Stimulated activated naive B cell treated with anti-CD40 and anti-IgM and Interleukin-4, amounts not matched to agents 10 μg/mL and 1 μg/mL and 100 μg/mL, for 72 hours (primary cell): ENCODE measurements at regions not wholly inside any gene's neighbourhood (a gene's known extent, or its start where the extent isn't known, plus 50 kb on each side); places are given as distances from the start of the nearest gene placed in this dataset.

Experiments used
- ATAC-seq, 2 donors: fragments of 150-1000 bp; cut with Tn5 transposase; replicated peaks; 2 replicates each; pipeline ENCODE4 v1.10.0; 2021; ENCODE audit warnings: moderate library complexity in 1 of 2
- DNase-seq: peaks from one replicate; pipeline ENCODE4 v3.0.0; 2021
- H3K27ac Mint-ChIP-seq: one replicate; pipeline ENCODE4 v1.8.0; 2022; ENCODE audit warnings: mild to moderate bottlenecking, mixed read lengths
- H3K27me3 Mint-ChIP-seq, 2 donors: one replicate each; pipeline ENCODE4 v1.8.0; 2022; ENCODE audit warnings: mixed read lengths in 2 of 2
- H3K36me3 Mint-ChIP-seq, 2 donors: one replicate each; pipeline ENCODE4 v1.8.0; 2022; ENCODE audit warnings: mixed read lengths in 2 of 2, mild to moderate bottlenecking in 1 of 2
- H3K4me1 Mint-ChIP-seq, 2 donors: one replicate each; pipeline ENCODE4 v1.8.0; 2022; ENCODE audit warnings: mixed read lengths in 2 of 2, mild to moderate bottlenecking in 1 of 2
- H3K4me3 Mint-ChIP-seq, 2 donors: one replicate each; pipeline ENCODE4 v1.8.0; 2022; ENCODE audit warnings: mild to moderate bottlenecking in 2 of 2, mixed read lengths in 2 of 2, moderate library complexity in 1 of 2
- H3K9me3 Mint-ChIP-seq, 2 donors: one replicate each; pipeline ENCODE4 v1.8.0; 2022; ENCODE audit warnings: mixed read lengths in 2 of 2, mild to moderate bottlenecking in 1 of 2

DNA sequence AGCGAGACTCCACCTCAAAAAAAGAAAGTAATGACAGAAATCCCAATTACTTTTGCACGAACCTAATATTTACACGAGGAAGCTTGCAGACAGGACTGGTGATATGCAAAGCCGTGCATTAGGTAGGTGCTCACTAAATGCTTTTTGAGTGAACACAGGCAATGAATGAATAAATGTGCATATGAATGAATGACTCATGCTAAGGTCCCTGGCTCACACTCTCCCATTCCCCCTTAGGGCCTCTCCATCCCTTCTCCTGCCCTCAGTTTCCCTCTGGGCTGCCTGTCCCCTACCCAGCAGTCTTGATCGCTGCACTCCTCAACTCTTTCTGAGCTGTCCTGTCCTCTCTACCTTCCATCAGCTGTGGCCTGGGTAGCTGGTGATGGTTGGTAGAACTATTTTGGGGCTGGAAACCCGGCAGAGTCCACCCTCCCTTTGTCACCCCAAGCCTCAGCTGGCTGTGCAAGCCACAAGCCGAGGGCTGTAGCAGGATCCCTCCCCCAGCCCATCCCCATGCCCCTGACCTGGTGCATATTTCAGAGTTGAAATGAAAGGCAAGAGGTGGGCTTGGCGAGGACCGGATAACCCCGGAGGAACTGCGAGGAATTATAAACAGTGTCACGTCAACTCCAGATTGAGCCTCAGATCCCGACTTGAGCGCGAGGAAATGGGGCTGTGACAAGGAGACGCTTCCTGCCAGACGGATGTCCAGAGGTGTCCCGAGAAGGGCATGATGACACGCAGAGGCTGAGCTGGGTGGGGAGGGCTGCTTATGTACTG lies 191.7 kb upstream of the GSC start:
- H3K4me1 Mint-ChIP-seq: no peaks in the 10 kb centered on the region

DNA sequence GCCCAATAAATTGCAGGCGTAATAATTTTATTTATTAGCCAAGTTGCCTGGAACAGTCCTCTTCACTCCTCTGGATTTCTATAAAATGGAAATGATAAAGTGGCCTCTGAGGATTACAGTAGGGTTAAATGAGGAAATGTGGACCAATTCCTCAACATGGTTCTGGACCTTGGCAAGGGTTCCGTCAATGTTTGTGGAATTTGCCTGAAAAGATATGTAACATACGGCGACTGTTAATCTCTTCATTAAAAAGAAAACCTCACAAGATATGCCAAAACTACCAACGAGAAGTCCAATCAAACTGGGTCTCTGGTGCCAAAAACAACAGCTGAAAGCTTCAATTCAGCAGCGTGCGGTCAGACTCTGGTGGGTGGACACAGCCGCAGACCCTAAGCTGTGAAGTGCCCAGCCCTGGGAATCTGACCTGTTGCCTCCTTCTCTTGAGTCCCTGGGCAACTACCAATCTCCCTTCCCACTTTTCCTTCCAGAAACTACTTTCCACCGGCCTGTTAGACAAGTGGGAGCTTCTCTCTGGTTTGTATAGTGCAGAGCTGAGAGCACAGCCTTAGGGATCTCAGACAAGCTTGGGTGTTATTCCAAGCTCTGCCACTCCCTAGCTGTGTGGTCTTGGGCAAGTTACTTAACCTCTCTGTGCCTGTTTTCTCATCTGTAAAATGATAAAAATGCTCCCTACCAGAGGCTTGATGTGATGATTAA lies 190.5 kb upstream of the GSC start:
- Mint-ChIP-seq H3K4me3 (no peak overlapping the region), H3K27me3 (peaks cover 20 to 25% of the 10 kb centered on the region in 2 donors), H3K4me1 (no peaks in the 10 kb centered on the region), H3K9me3 (no peaks in the 10 kb centered on the region), H3K36me3 (no peaks in the 10 kb centered on the region), H3K27ac (no peak overlapping the region)
- no peak for ATAC-seq
- DNase-seq: no peak

More for the DNA sequence above, 191.7 kb upstream of the GSC start:
- Mint-ChIP-seq H3K27me3 (peaks cover 19 to 24% of the 10 kb centered on the region in 2 donors), H3K4me3 (no peak overlapping the region), H3K36me3 (no peaks in the 10 kb centered on the region), H3K9me3 (no peaks in the 10 kb centered on the region), H3K27ac (no peak overlapping the region)
- ATAC-seq (no peak), DNase-seq (no peak)

DNA sequence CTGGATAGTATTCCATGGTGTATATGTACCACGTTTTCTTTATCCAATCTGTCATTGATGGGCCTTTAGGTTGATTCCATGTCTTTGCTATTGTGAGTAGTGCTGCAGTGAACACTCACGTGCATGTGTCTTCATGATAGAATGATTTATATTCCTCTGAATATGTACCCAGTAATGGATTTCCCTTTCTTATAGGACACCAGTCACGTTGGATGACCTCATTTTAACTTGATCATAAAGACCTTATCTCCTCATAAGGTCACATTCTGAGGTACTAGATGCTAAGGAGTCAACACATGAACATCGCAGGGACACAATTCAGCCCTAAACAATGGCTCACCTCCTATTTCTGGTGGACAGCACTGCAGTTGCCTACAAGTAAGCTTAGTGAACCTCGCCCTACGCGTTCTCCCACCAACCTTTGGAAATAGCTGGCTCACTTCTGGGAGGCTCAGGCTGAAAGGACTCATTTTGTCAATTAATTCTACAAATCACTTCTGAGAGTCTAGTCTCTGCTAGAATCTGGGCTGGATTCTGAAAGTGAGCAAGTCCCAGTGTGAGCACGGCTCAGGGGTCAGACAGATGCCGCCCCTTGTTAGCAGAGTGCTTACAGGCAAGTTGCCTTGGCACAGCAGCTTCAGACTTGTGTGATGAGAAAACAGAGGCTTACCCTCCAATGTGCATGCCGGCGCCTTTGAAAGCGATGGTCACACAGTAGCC lies 183.8 kb upstream of the GSC start:
- Mint-ChIP-seq H3K27me3 (peaks cover 10 to 17% of the 10 kb centered on the region in 2 donors), H3K36me3 (no peaks in the 10 kb centered on the region), H3K4me1 (no peaks in the 10 kb centered on the region), H3K27ac (no peak overlapping the region), H3K9me3 (no peaks in the 10 kb centered on the region), H3K4me3 (no peak overlapping the region)
- ATAC-seq (no peak), DNase-seq (no peak)

DNA sequence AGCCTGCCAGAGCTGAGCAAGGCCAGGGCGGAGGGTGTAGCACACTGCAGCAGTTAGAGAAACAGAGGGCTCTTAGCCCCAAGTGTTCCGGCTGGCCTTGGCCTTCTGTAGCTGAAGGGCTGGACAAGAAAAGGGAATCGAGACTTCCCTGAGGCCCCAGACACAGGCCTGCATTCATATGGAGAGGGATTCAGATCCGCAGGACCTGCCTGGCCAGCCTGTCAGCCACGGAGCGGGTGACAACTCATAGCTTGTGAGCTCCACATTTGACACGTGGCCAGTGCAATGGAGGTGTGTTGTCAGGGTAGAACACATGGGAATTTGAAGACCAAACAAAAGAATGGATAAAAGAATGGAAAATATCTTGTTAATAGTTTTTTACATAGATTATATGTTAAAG lies 182.2 kb upstream of the GSC start:
- H3K9me3 Mint-ChIP-seq: peaks cover 0 to 4% of the 10 kb centered on the region in 2 donors
- H3K4me3 Mint-ChIP-seq: no peak overlapping the region
- H3K27me3 Mint-ChIP-seq: peaks cover 11 to 16% of the 10 kb centered on the region in 2 donors
- ATAC-seq: no peak
- H3K27ac Mint-ChIP-seq: no peak overlapping the region
- H3K4me1 Mint-ChIP-seq: no peaks in the 10 kb centered on the region
- H3K36me3 Mint-ChIP-seq: no peaks in the 10 kb centered on the region
- DNase-seq: no peak

DNA sequence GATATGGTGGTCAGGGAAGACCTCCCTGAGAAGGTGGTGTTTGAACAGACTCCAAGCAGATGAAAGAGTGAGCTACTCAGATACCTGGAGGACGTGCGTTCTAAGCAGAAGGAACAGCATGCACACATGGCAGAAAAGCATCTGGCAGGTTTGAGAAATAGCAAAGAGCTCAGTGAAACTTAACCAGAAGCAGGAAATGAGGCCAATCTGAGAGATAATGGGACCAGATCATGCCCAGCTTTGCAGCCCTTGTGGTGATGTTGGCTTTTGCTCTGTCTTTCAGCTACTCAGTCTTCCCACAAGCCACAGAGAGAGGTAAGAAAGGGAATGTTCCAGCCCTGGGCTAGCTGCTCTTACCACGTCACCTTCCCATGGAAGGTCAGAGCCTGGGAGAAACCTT lies 176.3 kb upstream of the GSC start:
- Mint-ChIP-seq H3K4me3 (no peak overlapping the region), H3K27me3 (peaks cover 0 to 10% of the 10 kb centered on the region in 2 donors), H3K9me3 (peaks cover 0 to 4% of the 10 kb centered on the region in 2 donors), H3K36me3 (no peaks in the 10 kb centered on the region), H3K27ac (no peak overlapping the region), H3K4me1 (no peaks in the 10 kb centered on the region)
- DNase-seq (no peak), ATAC-seq (no peak)

DNA sequence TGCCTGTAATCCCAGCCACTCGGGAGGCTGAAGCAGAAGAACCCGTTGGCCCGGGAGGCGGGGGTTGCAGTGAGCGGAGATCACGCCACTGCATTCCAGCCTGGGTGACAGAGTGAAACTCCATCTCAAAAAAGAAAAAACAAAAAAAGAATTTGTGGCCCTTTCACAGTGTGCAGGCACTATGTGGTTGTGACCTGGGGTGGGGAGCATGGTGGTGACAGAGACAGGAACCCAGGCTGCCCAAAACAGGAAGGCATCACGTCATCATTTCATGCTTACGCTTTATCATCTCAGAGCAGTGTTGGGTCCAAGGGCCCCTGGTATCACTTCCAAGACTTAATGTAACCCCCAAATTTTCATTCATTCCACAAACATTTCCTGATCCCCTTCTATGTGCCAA lies 175.7 kb upstream of the GSC start:
- Mint-ChIP-seq H3K27ac (no peak overlapping the region), H3K36me3 (no peaks in the 10 kb centered on the region), H3K27me3 (peaks cover 0 to 10% of the 10 kb centered on the region in 2 donors), H3K4me1 (no peaks in the 10 kb centered on the region), H3K9me3 (peaks cover 0 to 4% of the 10 kb centered on the region in 2 donors), H3K4me3 (no peak overlapping the region)
- ATAC-seq (no peak), DNase-seq (no peak)

DNA sequence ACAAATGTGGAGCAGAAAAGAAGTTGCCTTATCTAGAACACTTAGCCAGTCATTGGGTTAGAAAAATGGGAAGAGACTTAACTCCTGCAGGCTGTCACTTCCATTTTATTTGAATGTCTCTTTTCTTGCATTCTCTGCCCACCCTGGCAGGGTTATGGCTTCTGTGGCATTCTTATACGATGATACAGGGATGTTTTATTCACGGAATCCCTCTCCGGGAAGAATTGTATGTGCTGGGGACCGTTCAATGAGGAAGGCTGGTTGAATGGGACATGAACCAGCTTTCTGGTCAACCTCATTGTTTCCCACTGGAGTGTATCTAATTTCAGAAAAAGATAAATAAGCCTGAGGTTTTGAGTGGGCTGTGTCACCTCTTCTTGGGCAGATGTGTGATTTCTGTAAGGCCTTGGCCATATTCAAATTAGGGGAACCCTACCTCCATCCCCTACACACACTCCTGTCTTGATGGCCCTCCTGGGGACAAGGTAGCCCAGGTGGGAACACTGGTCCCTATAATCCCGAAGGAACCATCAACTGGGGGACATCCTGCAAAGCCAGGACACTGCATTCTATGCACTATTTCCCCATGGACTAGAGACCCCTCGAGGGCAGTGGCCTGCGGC lies 174.8 kb upstream of the GSC start:
- H3K9me3 Mint-ChIP-seq: peaks cover 0 to 4% of the 10 kb centered on the region in 2 donors
- H3K27me3 Mint-ChIP-seq: peaks cover 0 to 10% of the 10 kb centered on the region in 2 donors
- H3K27ac Mint-ChIP-seq: no peak overlapping the region
- H3K4me3 Mint-ChIP-seq: no peak overlapping the region
- no peaks in the 10 kb centered on the region for H3K4me1 Mint-ChIP-seq
- DNase-seq: no peak
- ATAC-seq: no peak
- H3K36me3 Mint-ChIP-seq: no peaks in the 10 kb centered on the region

DNA sequence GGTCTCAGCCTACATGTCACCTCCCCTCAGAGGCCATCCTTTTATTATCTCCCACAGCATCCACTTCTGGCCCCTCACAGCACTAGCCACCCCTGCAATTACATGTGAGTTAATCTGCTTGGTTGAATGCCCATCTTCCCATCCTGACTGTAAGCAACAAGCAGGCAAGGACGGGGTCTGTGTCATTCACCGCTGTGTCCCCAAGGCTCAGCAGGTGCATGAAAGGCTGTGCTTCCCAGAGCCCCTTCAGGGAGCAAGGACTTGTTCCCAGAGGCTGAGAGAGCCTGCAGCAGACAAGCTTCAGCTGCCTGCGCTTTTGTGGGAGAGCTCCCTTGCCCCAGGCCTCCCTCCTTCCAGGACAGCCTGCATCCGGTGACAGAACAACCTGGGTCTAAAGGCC lies 172.7 kb upstream of the GSC start:
- Mint-ChIP-seq H3K27me3 (peaks cover 0 to 5% of the 10 kb centered on the region in 2 donors), H3K4me3 (no peak overlapping the region), H3K27ac (no peak overlapping the region), H3K36me3 (no peaks in the 10 kb centered on the region), H3K4me1 (no peaks in the 10 kb centered on the region), H3K9me3 (no peaks in the 10 kb centered on the region)
- no peak for ATAC-seq
- DNase-seq: no peak

DNA sequence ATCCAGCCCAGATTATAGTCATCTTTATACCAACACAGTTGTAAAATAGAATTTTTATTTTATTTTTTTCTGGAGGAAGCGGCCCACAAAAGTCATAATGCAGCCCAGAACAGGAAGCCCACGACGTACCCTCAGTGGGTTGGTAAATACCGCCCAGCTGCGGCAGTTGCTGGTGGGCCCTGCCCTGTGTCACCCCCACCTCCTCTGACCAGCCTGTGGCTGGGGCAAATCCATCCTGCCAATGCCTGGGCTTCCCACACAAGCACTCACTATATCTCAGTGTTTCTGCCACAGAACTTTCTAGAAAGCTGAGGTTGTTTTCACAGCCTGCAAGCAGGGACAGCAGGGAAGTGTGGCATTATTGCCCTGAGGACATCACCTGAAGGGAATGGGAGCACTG lies 171.4 kb upstream of the GSC start:
- Mint-ChIP-seq H3K4me3 (no peak overlapping the region), H3K27ac (no peak overlapping the region), H3K9me3 (no peaks in the 10 kb centered on the region), H3K4me1 (no peaks in the 10 kb centered on the region), H3K27me3 (no peaks in the 10 kb centered on the region), H3K36me3 (no peaks in the 10 kb centered on the region)
- ATAC-seq (no peak), DNase-seq (no peak)

DNA sequence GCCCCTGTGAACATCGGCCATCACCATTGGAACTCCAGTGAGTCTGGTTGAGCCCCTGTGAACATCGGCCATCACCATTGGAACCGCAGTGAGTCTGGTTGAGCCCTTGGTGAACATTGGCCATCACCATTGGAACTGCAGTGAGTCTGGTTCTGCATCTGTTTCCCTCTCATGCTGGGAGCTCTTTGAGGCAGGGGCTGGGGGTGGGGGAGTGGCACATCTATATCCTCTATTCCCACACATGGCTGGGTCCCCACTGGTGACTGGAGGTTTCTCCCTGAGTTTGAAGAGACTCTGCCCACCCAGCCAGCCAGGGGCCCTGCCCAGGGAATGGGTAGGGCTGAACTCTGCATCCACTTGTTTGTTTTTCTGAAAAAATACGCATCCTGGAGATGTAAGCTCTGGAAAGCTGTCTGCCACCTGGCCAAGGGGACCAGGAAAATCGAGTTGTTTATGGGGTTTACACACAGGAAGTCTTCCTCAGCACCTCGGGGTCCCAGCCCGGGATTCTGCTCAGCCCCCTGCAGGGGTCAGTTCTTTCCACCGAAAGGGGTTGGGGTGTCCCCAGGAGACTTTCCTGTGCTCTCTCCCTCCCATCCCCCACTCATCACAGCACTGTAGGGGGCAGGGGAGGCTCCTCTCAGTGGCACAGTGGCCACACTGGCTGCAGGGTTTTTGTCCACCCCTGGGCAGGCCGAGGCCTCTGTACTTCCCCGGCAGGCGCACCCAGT lies 170.5 kb upstream of the GSC start:
- Mint-ChIP-seq H3K4me3 (no peak overlapping the region), H3K9me3 (no peaks in the 10 kb centered on the region), H3K36me3 (no peaks in the 10 kb centered on the region), H3K4me1 (no peaks in the 10 kb centered on the region), H3K27me3 (no peaks in the 10 kb centered on the region), H3K27ac (no peak overlapping the region)
- no peak for ATAC-seq
- DNase-seq: no peak

DNA sequence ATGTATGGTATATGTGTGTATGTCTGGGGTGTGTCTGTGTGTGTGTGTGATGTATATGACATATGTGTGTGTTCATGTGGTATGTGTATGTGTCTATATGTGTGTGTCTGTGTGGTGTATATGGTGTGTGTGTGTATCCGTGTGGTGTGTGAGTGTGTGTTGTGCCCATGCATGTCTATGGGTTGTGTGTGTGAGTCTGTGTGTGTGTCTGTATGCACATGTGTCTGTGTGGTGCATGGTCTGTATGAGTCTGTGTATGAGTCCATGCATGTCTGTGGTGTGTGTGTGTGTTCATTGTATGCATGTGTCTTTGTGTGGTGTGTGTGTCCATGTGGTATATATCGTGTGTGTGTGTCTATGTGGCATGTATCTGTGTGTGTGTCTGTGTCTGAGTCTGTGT lies 168.1 kb upstream of the GSC start:
- H3K9me3 Mint-ChIP-seq: no peaks in the 10 kb centered on the region
- H3K36me3 Mint-ChIP-seq: no peaks in the 10 kb centered on the region
- ATAC-seq (no peak), DNase-seq (no peak)
- no peak overlapping the region for H3K4me3 Mint-ChIP-seq
- H3K27me3 Mint-ChIP-seq: no peaks in the 10 kb centered on the region
- H3K27ac Mint-ChIP-seq: no peak overlapping the region
- H3K4me1 Mint-ChIP-seq: no peaks in the 10 kb centered on the region

DNA sequence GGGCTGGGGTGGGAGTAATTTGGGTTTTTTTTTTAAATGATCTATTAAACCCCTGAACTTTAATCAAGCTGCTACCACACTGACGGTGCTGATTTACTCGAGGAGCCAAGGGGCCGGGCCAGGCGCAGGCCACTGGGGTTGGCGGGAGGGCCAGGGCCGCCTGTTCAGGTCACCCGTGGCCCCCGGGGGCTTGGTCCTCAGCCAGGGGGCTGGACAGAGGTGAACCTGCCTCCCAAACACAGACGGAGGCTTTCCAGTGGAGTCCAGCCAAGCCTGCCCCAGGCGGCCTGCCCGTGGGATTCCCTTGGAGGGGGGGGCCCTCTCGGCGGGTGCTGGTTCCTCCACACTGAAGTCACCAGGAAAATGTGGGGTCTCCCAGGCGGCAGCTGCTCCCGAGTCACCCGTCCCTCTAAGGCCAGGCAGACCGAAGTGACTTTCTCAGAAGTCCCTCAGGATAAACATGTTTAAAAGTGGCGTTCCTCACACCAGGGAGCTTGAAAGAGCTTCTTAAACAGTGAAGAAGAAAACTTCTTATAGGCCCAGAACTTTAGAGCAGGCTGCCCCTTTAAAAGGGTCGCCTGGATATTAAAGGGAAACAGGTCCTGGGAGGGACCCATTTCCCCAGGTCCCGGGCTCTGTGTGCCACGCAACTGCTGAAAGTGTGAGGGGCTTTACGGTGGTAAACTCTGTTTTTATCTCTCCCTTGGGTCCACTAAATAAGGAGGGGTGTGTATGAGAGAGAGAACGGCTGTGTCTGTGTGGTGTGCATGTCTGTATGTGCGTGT lies 167.2 kb upstream of the GSC start:
- DNase-seq (no peak), ATAC-seq (no peak)
- Mint-ChIP-seq H3K27me3 (no peaks in the 10 kb centered on the region), H3K27ac (no peak overlapping the region), H3K9me3 (no peaks in the 10 kb centered on the region), H3K4me1 (no peaks in the 10 kb centered on the region), H3K36me3 (no peaks in the 10 kb centered on the region), H3K4me3 (no peak overlapping the region)

DNA sequence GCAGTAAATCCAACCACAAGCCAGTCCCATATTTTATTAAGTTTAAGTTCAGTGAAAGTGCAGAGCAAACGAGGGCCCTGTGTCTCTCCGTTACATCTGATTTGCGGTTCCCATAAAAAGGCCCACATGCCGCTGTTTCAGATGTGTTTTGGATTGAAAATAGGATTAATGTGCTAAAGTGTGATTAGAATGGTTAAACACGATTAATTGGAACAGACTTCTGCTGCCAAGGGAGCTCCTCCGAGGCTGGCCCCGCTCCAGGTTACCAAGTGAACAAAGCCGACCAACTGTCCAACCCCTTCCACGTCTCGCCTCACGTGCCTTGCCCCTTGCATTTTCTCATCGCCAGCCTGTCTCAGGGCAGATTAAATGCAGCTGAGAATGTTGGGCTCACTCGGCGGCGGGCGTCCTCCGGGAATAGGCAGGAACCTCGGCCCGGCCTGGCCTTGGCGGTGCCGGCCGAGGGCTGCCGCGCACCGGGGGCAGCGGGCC lies 166.5 kb upstream of the GSC start:
- no peak overlapping the region for H3K4me3 Mint-ChIP-seq
- no peaks in the 10 kb centered on the region for H3K27me3 Mint-ChIP-seq
- DNase-seq (no peak), ATAC-seq (no peak)
- H3K36me3 Mint-ChIP-seq: no peaks in the 10 kb centered on the region
- H3K9me3 Mint-ChIP-seq: no peaks in the 10 kb centered on the region
- H3K4me1 Mint-ChIP-seq: no peaks in the 10 kb centered on the region
- no peak overlapping the region for H3K27ac Mint-ChIP-seq
